Esophagus (tissue), 2 donors: ENCODE measurements at regions not wholly inside any gene's neighbourhood (a gene's known extent, or its start where the extent isn't known, plus 50 kb on each side); places are given as distances from the start of the nearest gene placed in this dataset.
"Not testable (repeated sequence)": the region's sequence is repeated elsewhere in the genome, so short reads cannot be mapped to it uniquely, and the experiment has no call there.

Experiments used
- H3K27ac ChIP-seq, 2 donors: one replicate each; pipeline ENCODE4 v1.5.1; 2013; ENCODE audit warnings: low read depth in 2 of 2, mild to moderate bottlenecking in 2 of 2, inconsistent platforms in 1 of 2, low read length in 1 of 2, moderate library complexity in 1 of 2
- H3K27me3 ChIP-seq, 2 donors: one replicate each; pipeline ENCODE4 v1.6.1; 2013; ENCODE audit warnings: low read length in 2 of 2, control low read depth in 1 of 2, mild to moderate bottlenecking in 1 of 2; ENCODE audit not compliant: insufficient read depth in 2 of 2, control insufficient read depth in 1 of 2
- H3K36me3 ChIP-seq, 2 donors: one replicate each; pipeline ENCODE4 v1.6.1; 2013; ENCODE audit warnings: low read length in 1 of 2; ENCODE audit not compliant: control insufficient read depth in 2 of 2, insufficient read depth in 2 of 2
- H3K4me1 ChIP-seq, 2 donors: one replicate each; pipeline ENCODE4 v1.6.1; 2013; ENCODE audit warnings: low read length in 1 of 2; ENCODE audit not compliant: control insufficient read depth in 2 of 2, insufficient read depth in 2 of 2
- H3K4me3 ChIP-seq, 2 donors: one replicate each; pipeline ENCODE4 v1.5.1; 2013; ENCODE audit warnings: low read length in 2 of 2, mild to moderate bottlenecking in 2 of 2, low read depth in 1 of 2, moderate library complexity in 1 of 2
- H3K9me3 ChIP-seq, 2 donors: one replicate each; pipeline ENCODE4 v1.6.1; 2013; ENCODE audit warnings: mild to moderate bottlenecking in 2 of 2, low read depth in 1 of 2, low read length in 1 of 2, moderate library complexity in 1 of 2; ENCODE audit not compliant: control insufficient read depth in 2 of 2, insufficient read depth in 1 of 2
- WGBS, 2 donors: extraction: QIAGEN DNeasy Blood & Tissue Kit; methylation state at CpG; one replicate each; pipeline ENCODE4 v1.1.7; 2013; 5-methylcytosine and 5-hydroxymethylcytosine counted together
- donor health status: healthy with polysubstance abuse.
- donor health status: Bipolar disorder and iron deficiency.

GRCh38 chr7:67661-68395, 124.5 kb upstream of the FAM20C start:
- Histone ChIP-seq H3K9me3 (no peaks in the 10 kb centered on the region), H3K27ac (no peak overlapping the region), H3K4me1 (no peaks in the 10 kb centered on the region), H3K36me3 (no peaks in the 10 kb centered on the region), H3K27me3 (no peaks in the 10 kb centered on the region), H3K4me3 (no peak overlapping the region)
- 81 to 92% methylated on average over 11 of the region's 11 CpGs for WGBS, 2 donors

GRCh38 chr7:68629-69028, 123.7 kb upstream of the FAM20C start:
- Histone ChIP-seq H3K4me3 (no peak overlapping the region), H3K9me3 (no peaks in the 10 kb centered on the region), H3K4me1 (no peaks in the 10 kb centered on the region), H3K36me3 (no peaks in the 10 kb centered on the region), H3K27ac (no peak overlapping the region), H3K27me3 (no peaks in the 10 kb centered on the region)
- WGBS, 2 donors = 82 to 83% methylated on average over 17 of the region's 17 CpGs

DNA sequence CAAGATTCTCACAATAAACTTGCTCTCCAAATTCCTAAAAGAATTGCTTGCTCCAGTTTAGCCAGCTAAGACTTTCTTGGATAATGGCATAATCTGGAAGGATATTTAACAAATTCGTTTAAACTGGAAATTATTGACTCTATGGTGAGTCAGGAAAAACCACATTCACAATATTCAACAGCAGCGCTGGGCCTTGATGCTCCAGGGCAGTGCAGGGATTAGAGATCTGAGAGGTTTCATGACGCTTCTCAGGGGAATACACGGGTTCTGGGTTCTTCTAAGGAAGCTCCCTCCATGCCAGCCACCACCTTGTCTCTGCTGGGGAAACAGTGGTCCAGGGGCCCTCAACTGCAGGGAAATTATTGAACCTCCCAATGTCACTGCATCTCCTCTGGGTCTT, 123.3 kb upstream of the FAM20C start:
- not testable (repeated sequence) for H3K9me3 ChIP-seq, H3K27ac ChIP-seq, H3K27me3 ChIP-seq, H3K4me3 ChIP-seq, H3K4me1 ChIP-seq, H3K36me3 ChIP-seq
- WGBS, 2 donors = no CpG with 5 or more reads among the region's 4 CpGs

DNA sequence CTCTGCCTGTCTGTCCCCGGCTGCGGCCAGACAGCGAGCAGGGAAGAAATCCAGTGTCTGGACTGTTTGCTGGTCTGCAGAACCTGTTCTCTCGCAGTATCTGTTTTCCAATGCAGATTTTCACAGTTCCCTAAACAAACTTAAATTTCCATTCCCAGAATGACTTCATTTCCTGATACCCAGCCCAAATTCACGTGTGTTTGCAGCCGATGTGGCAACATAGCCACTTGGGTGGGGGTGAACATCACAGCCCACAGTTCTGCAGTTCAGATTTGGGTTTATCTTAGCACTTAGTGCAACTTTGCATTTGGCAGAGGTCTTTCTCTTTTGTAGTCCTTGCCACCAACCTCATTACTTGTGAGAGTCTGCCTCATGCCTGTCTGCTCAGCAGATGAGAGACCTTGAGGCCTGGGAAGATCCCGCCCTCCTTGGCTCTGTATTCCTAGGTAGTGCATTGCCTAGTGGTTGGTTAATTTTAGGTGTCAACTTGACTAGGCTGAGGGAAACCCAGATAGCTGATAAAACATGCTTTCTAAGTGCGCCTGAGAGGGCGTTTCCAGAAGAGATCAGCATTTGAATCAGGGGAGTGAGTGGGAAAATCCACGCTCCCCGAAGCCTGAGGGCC, 122.8 kb upstream of the FAM20C start:
- 64 to 72% methylated on average over 7 to 9 of the region's 11 CpGs for WGBS, 2 donors
- not testable (repeated sequence) for H3K27ac ChIP-seq, H3K4me1 ChIP-seq

GRCh38 chr7:70207-70606, 122.2 kb upstream of the FAM20C start:
- not testable (repeated sequence) for H3K27me3 ChIP-seq, H3K9me3 ChIP-seq, H3K4me3 ChIP-seq, H3K36me3 ChIP-seq, H3K4me1 ChIP-seq, H3K27ac ChIP-seq
- 44 to 46% methylated on average over 2 to 3 of the region's 4 CpGs for WGBS, 2 donors

More for the DNA sequence above, 122.8 kb upstream of the FAM20C start:
- not testable (repeated sequence) for H3K9me3 ChIP-seq, H3K27me3 ChIP-seq, H3K36me3 ChIP-seq, H3K4me3 ChIP-seq

- not testable (repeated sequence) for H3K36me3 ChIP-seq, H3K4me3 ChIP-seq, H3K27me3 ChIP-seq, H3K4me1 ChIP-seq, H3K27ac ChIP-seq, H3K9me3 ChIP-seq
- 39 to 46% methylated on average over 5 to 7 of the region's 7 CpGs for WGBS, 2 donors
Measured at GRCh38 chr7:70989-71388, 121.4 kb upstream of the FAM20C start.

DNA sequence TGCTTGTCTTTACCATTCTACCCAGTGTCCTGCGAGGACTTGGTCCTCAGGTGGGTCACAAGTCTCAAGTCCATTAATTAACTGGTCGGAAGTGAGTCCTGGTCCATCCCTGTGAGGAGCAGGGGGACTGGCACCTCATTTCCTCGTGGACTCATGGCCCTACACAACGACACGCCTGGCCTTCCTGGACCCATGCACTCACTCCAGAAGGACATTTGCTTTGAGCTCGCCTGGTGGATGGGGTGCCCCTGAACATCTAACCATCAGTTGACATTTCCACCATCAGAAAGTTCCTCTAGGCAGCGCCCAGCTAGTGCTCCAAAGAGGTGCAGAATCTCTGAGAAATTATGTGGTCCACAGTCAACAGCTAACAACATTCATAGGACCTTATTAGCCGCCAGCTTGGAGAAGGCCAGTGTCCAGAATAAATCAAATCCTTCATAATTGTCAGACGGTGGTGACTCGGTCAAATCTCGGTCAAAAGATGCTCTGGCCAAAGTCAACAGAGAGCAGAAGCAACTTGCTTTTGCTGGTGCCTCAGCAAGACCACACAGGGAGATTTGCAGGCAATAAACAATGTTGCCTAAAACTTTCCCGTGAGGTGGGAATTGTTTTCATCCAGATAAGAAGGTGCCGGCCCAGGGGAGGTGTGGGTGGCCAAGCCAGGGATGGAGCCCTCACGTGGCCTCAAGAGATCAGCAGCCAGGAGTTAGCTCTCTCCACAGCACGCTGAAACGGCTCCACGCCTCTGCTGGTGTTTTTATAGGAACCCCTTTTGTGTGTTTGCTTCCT, 119.9 kb upstream of the FAM20C start:
- not testable (repeated sequence) for H3K27ac ChIP-seq, H3K27me3 ChIP-seq, H3K4me1 ChIP-seq, H3K4me3 ChIP-seq, H3K36me3 ChIP-seq, H3K9me3 ChIP-seq
- 74 to 76% methylated on average over 14 to 17 of the region's 17 CpGs for WGBS, 2 donors

DNA sequence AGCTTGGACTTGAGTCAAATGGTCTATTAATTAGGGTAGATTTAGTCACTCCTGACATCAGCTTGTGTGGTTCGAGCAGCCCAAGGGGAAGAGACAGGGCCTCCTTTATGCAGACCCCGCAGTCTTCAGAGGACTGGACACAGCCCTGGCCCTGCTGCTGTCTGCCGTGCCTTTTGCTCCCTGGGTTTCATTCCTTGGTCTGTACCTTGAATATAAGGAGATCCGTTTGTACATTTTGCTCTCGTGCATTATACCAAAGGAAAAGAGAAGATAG, 119.4 kb upstream of the FAM20C start:
- H3K27me3 ChIP-seq, H3K4me1 ChIP-seq, H3K4me3 ChIP-seq, H3K9me3 ChIP-seq, H3K36me3 ChIP-seq, H3K27ac ChIP-seq: not testable (repeated sequence)
- 50 to 71% methylated on average over 1 of the region's 5 CpGs for WGBS, 2 donors

GRCh38 chr7:74008-74540, 118.3 kb upstream of the FAM20C start:
- H3K27me3 ChIP-seq, H3K27ac ChIP-seq, H3K4me1 ChIP-seq, H3K9me3 ChIP-seq, H3K36me3 ChIP-seq, H3K4me3 ChIP-seq: not testable (repeated sequence)
- 52 to 58% methylated on average over 4 of the region's 4 CpGs for WGBS, 2 donors

GRCh38 chr7:75511-75910, 116.9 kb upstream of the FAM20C start:
- not testable (repeated sequence) for H3K36me3 ChIP-seq, H3K4me3 ChIP-seq, H3K9me3 ChIP-seq, H3K27ac ChIP-seq, H3K27me3 ChIP-seq, H3K4me1 ChIP-seq
- WGBS, 2 donors = 83 to 90% methylated on average over 13 of the region's 13 CpGs
